Suprapubic skin (tissue), 4 donors: ENCODE measurements at regions not wholly inside any gene's neighbourhood (a gene's known extent, or its start where the extent isn't known, plus 50 kb on each side); places are given as distances from the start of the nearest gene placed in this dataset.

Experiments
- DNase-seq, 2 donors: peaks; one replicate each; pipeline ENCODE4 v3.0.0-alpha.2; 2019; ENCODE audit warnings: low spot score in 2 of 2
- H3K27ac ChIP-seq: fragments of 200-600 bp; sonication (generic); one replicate; pipeline ENCODE4 v1.5.1; 2019
- H3K27me3 ChIP-seq: fragments of 200-600 bp; sonication (generic); one replicate; pipeline ENCODE4 v1.5.1; 2019
- H3K36me3 ChIP-seq: fragments of 200-600 bp; sonication (generic); one replicate; pipeline ENCODE4 v1.5.1; 2019
- H3K4me1 ChIP-seq: fragments of 200-600 bp; sonication (generic); one replicate; pipeline ENCODE4 v1.5.1; 2019
- H3K4me3 ChIP-seq: fragments of 200-600 bp; sonication (generic); one replicate; pipeline ENCODE4 v1.5.1; 2019; ENCODE audit warnings: mild to moderate bottlenecking
- H3K9me3 ChIP-seq: fragments of 200-600 bp; sonication (generic); one replicate; pipeline ENCODE4 v1.5.1; 2019
- CTCF ChIP-seq, 2 donors: fragments of 200-600 bp in 1 of 2; fragments of 450-650 bp in 1 of 2; sonication (generic) in 1 of 2; IDR thresholded peaks; one replicate each; pipeline ENCODE4 v1.5.1; 2016 to 2019; ENCODE audit warnings: antibody characterized with exemption in 2 of 2, mild to moderate bottlenecking in 1 of 2, moderate library complexity in 1 of 2
- EP300 ChIP-seq: sonication (generic); formaldehyde crosslinking; IDR thresholded peaks from one replicate; pipeline ENCODE4 v1.6.1; 2017; ENCODE audit warnings: antibody characterized with exemption
- POLR2A ChIP-seq, 2 donors: fragments of 450-650 bp; IDR thresholded peaks; one replicate each; pipeline ENCODE4 v1.6.1; 2017; ENCODE audit warnings: antibody characterized with exemption in 2 of 2, mild to moderate bottlenecking in 2 of 2, moderate library complexity in 2 of 2
- POLR2AphosphoS5 ChIP-seq, 3 donors: sonication (generic); formaldehyde crosslinking; IDR thresholded peaks; one replicate each; pipeline ENCODE4 v1.6.1; 2017; ENCODE audit warnings: antibody characterized with exemption in 3 of 3
- WGBS: methylation state at CpG from one replicate; pipeline ENCODE4 v1.1.5; 2018; 5-methylcytosine and 5-hydroxymethylcytosine counted together

- Histone ChIP-seq H3K4me1 (no peaks in the 10 kb centered on the region), H3K36me3 (no peaks in the 10 kb centered on the region), H3K27ac (no peak overlapping the region), H3K27me3 (peaks cover 35% of the 10 kb centered on the region), H3K4me3 (no peak overlapping the region), H3K9me3 (no peaks in the 10 kb centered on the region)
- no peak for DNase-seq
- TF ChIP-seq EP300 = no peak
- no peak for TF ChIP-seq POLR2A (IDR thresholded peaks at IDR 0.05)
- TF ChIP-seq POLR2AphosphoS5 (IDR thresholded peaks at IDR 0.05) = no peak
- no peak for TF ChIP-seq CTCF (IDR thresholded peaks at IDR 0.05)
- 82% methylated on average over 2 of the region's 2 CpGs for WGBS
Observed at GRCh38 chr4:41820473-41820872, 71.9 kb upstream of the PHOX2B start.

GRCh38 chr4:41819621-41820020, 71.1 kb upstream of the PHOX2B start:
- no peak overlapping the region for H3K4me3 ChIP-seq
- peaks cover 42% of the 10 kb centered on the region for H3K27me3 ChIP-seq
- no peak for DNase-seq
- H3K36me3 ChIP-seq = no peaks in the 10 kb centered on the region
- no peaks in the 10 kb centered on the region for H3K4me1 ChIP-seq
- no peaks in the 10 kb centered on the region for H3K9me3 ChIP-seq
- H3K27ac ChIP-seq = no peak overlapping the region
- WGBS = 90% methylated on average over 3 of the region's 3 CpGs
- TF ChIP-seq POLR2A (IDR thresholded peaks at IDR 0.05) (no peak), EP300 (no peak)

- Histone ChIP-seq H3K36me3 (no peaks in the 10 kb centered on the region), H3K4me3 (no peak overlapping the region), H3K27me3 (peaks cover 44% of the 10 kb centered on the region), H3K9me3 (no peaks in the 10 kb centered on the region), H3K4me1 (no peaks in the 10 kb centered on the region), H3K27ac (no peak overlapping the region)
- whole genome bisulfite sequencing = 39% methylated on average over 4 of the region's 4 CpGs
- no peak for DNase-seq
- no peak for TF ChIP-seq POLR2A (IDR thresholded peaks at IDR 0.05)
- TF ChIP-seq EP300 = no peak
- TF ChIP-seq POLR2AphosphoS5 (IDR thresholded peaks at IDR 0.05) = no peak
- no peak for TF ChIP-seq CTCF (IDR thresholded peaks at IDR 0.05)
Observed at GRCh38 chr4:41815473-41815872, 66.9 kb upstream of the PHOX2B start.

GRCh38 chr4:41814565-41814964, 66.0 kb upstream of the PHOX2B start:
- H3K4me3 ChIP-seq = no peak overlapping the region
- H3K36me3 ChIP-seq = no peaks in the 10 kb centered on the region
- no peak for DNase-seq
- no peaks in the 10 kb centered on the region for H3K9me3 ChIP-seq
- 47% methylated on average over 10 of the region's 10 CpGs for WGBS
- no peak overlapping the region for H3K27ac ChIP-seq
- H3K4me1 ChIP-seq = no peaks in the 10 kb centered on the region
- peaks cover 39% of the 10 kb centered on the region for H3K27me3 ChIP-seq
- TF ChIP-seq POLR2AphosphoS5 (IDR thresholded peaks at IDR 0.05) (no peak), POLR2A (IDR thresholded peaks at IDR 0.05) (no peak), CTCF (IDR thresholded peaks at IDR 0.05) (no peak), EP300 (no peak)

- Histone ChIP-seq H3K27me3 (peaks cover 5% of the 10 kb centered on the region), H3K4me3 (no peak overlapping the region), H3K4me1 (no peaks in the 10 kb centered on the region), H3K27ac (no peak overlapping the region), H3K36me3 (no peaks in the 10 kb centered on the region), H3K9me3 (no peaks in the 10 kb centered on the region)
- 83% methylated on average over 3 of the region's 3 CpGs for WGBS
- no peak for TF ChIP-seq EP300
- no peak for TF ChIP-seq CTCF (IDR thresholded peaks at IDR 0.05)
- no peak for TF ChIP-seq POLR2A (IDR thresholded peaks at IDR 0.05)
- TF ChIP-seq POLR2AphosphoS5 (IDR thresholded peaks at IDR 0.05) = no peak
- DNase-seq = no peak
Observed at GRCh38 chr4:41806807-41807206, 58.3 kb upstream of the PHOX2B start.

GRCh38 chr4:41802590-41802989, 54.1 kb upstream of the PHOX2B start:
- DNase-seq = no peak
- Histone ChIP-seq H3K36me3 (no peaks in the 10 kb centered on the region), H3K9me3 (no peaks in the 10 kb centered on the region), H3K27ac (no peak overlapping the region), H3K4me3 (no peak overlapping the region), H3K27me3 (peaks cover 23% of the 10 kb centered on the region), H3K4me1 (no peaks in the 10 kb centered on the region)
- no peak for TF ChIP-seq CTCF (IDR thresholded peaks at IDR 0.05)
- no peak for TF ChIP-seq POLR2A (IDR thresholded peaks at IDR 0.05)
- no peak for TF ChIP-seq EP300
- no peak for TF ChIP-seq POLR2AphosphoS5 (IDR thresholded peaks at IDR 0.05)
- 92% methylated on average over 3 of the region's 3 CpGs for WGBS
